ENCODE measurements at regions not wholly inside any gene's neighbourhood (a gene's known extent, or its start where the extent isn't known, plus 50 kb on each side); places are given as distances from the start of the nearest gene placed in this dataset.

- Histone ChIP-seq H3K9ac (ENCODE audit: low read depth, low read length, poor library complexity) (no peak overlapping the region), H2AK5ac (ENCODE audit: low read depth, low read length) (no peak overlapping the region), H3K4me2 (ENCODE audit: insufficient read depth, low read length, poor library complexity, severe bottlenecking) (no peak overlapping the region), H3K23ac (ENCODE audit: low read depth, low read length, poor library complexity) (no peak overlapping the region), H3K18ac (ENCODE audit: low read length) (no peak overlapping the region), H3K79me1 (ENCODE audit: low read depth, low read length) (no peaks in the 10 kb centered on the region), H2BK120ac (ENCODE audit: low read depth, low read length) (no peak overlapping the region), H3K27ac (replicated peaks; ENCODE audit: low read length) (no peak overlapping the region), H3K9me3 (replicated peaks in 1 of 2; ENCODE audit: control insufficient read depth in 2 of 2, insufficient read depth in 1 of 2, low read depth in 1 of 2, low read length in 2 of 2) (peaks cover 0 to 3% of the 10 kb centered on the region in 2 donors), H2BK15ac (ENCODE audit: low read length) (no peak overlapping the region), H3K14ac (ENCODE audit: low read length) (no peak overlapping the region), H4K91ac (ENCODE audit: low read depth, low read length, poor library complexity) (no peak overlapping the region), H3K4me1 (ENCODE audit: control insufficient read depth in 2 of 2, insufficient read depth in 1 of 2, low read depth in 1 of 2, low read length in 2 of 2) (peaks cover 0 to 2% of the 10 kb centered on the region in 2 donors), H3K4ac (ENCODE audit: low read length) (no peak overlapping the region), H3K4me3 (ENCODE audit: low read length in 2 of 2) (no peak overlapping the region), H2AFZ (ENCODE audit: low read length) (no peak overlapping the region), H3K36me3 (replicated peaks in 1 of 2; ENCODE audit: control insufficient read depth in 2 of 2, insufficient read depth in 2 of 2, low read length in 2 of 2) (no peaks in the 10 kb centered on the region), H2BK12ac (ENCODE audit: low read length) (no peak overlapping the region), H4K8ac (ENCODE audit: low read depth, low read length) (no peak overlapping the region), H2BK5ac (ENCODE audit: low read length) (no peak overlapping the region), H3K27me3 (ENCODE audit: control insufficient read depth in 3 of 3, insufficient read depth in 3 of 3, low read depth in 1 of 3, low read length in 3 of 3) (peaks cover 0 to 2% (median 0%) of the 10 kb centered on the region in 3 experiments)
- DNase-seq (ENCODE audit: low spot score): no peak
- WGBS, 2 donors (ENCODE audit: extremely low coverage in 2 of 2, insufficient read length in 2 of 2, insufficient replicate concordance in 1 of 2): no CpG with 5 or more reads among the region's 3 CpGs
These were observed 219.0 kb upstream of the EDIL3 start for GRCh38 chr5:84603568-84604185.

DNA sequence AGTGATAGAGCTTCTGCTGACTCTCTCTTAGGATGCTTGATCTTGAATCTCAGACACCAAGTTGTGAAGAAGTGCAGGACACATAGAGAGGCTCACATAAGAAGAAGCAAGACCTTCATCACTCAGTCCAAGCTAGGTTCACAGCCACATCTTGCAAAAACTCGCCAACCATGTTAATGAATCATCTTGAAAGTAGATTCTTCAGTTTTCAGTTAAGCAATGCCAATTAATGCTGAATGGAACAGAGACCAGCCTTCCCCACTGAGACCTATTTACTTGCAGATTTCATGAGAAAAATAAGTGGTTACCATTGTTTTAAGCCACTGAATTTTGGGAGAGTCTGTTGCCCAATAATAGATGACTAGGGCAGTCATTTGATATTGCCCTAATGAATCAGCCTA is 217.7 kb upstream of the EDIL3 start:
- Histone ChIP-seq H3K27ac (replicated peaks; ENCODE audit: low read length) (no peak overlapping the region), H3K23ac (ENCODE audit: low read depth, low read length, poor library complexity) (no peak overlapping the region), H3K4me1 (ENCODE audit: control insufficient read depth in 2 of 2, insufficient read depth in 1 of 2, low read depth in 1 of 2, low read length in 2 of 2) (peaks cover 0 to 2% of the 10 kb centered on the region in 2 donors), H2BK5ac (ENCODE audit: low read length) (no peak overlapping the region), H3K36me3 (replicated peaks in 1 of 2; ENCODE audit: control insufficient read depth in 2 of 2, insufficient read depth in 2 of 2, low read length in 2 of 2) (no peaks in the 10 kb centered on the region), H2AK5ac (ENCODE audit: low read depth, low read length) (no peak overlapping the region), H2AFZ (ENCODE audit: low read length) (no peak overlapping the region), H2BK120ac (ENCODE audit: low read depth, low read length) (no peak overlapping the region), H3K14ac (ENCODE audit: low read length) (no peak overlapping the region), H3K79me1 (ENCODE audit: low read depth, low read length) (no peaks in the 10 kb centered on the region), H4K91ac (ENCODE audit: low read depth, low read length, poor library complexity) (no peak overlapping the region), H3K18ac (ENCODE audit: low read length) (no peak overlapping the region), H3K4ac (ENCODE audit: low read length) (no peak overlapping the region), H2BK12ac (ENCODE audit: low read length) (no peak overlapping the region), H3K4me2 (ENCODE audit: insufficient read depth, low read length, poor library complexity, severe bottlenecking) (no peak overlapping the region), H3K27me3 (ENCODE audit: control insufficient read depth in 3 of 3, insufficient read depth in 3 of 3, low read depth in 1 of 3, low read length in 3 of 3) (peaks cover 0 to 2% (median 0%) of the 10 kb centered on the region in 3 experiments), H3K9ac (ENCODE audit: low read depth, low read length, poor library complexity) (no peak overlapping the region), H3K9me3 (replicated peaks in 1 of 2; ENCODE audit: control insufficient read depth in 2 of 2, insufficient read depth in 1 of 2, low read depth in 1 of 2, low read length in 2 of 2) (peaks cover 0 to 3% of the 10 kb centered on the region in 2 donors), H3K4me3 (ENCODE audit: low read length in 2 of 2) (no peak overlapping the region), H2BK15ac (ENCODE audit: low read length) (no peak overlapping the region), H4K8ac (ENCODE audit: low read depth, low read length) (no peak overlapping the region)
- DNase-seq (ENCODE audit: low spot score): no peak
- WGBS, 2 donors (ENCODE audit: extremely low coverage in 2 of 2, insufficient read length in 2 of 2, insufficient replicate concordance in 1 of 2): no CpG with 5 or more reads among the region's 1 CpG

- H3K36me3 ChIP-seq (replicated peaks in 1 of 2; ENCODE audit: control insufficient read depth in 2 of 2, insufficient read depth in 2 of 2, low read length in 2 of 2): no peaks in the 10 kb centered on the region
- H3K4ac ChIP-seq (ENCODE audit: low read length): no peak overlapping the region
- H3K4me2 ChIP-seq (ENCODE audit: insufficient read depth, low read length, poor library complexity, severe bottlenecking): no peak overlapping the region
- no peak overlapping the region for H2BK120ac ChIP-seq (ENCODE audit: low read depth, low read length)
- H3K79me1 ChIP-seq (ENCODE audit: low read depth, low read length): no peaks in the 10 kb centered on the region
- peaks cover 0 to 2% of the 10 kb centered on the region in 2 donors for H3K4me1 ChIP-seq (ENCODE audit: control insufficient read depth in 2 of 2, insufficient read depth in 1 of 2, low read depth in 1 of 2, low read length in 2 of 2)
- no CpG with 5 or more reads among the region's 3 CpGs for WGBS, 2 donors (ENCODE audit: extremely low coverage in 2 of 2, insufficient read length in 2 of 2, insufficient replicate concordance in 1 of 2)
- peak overlapping the region; percentile 35 for H2AFZ ChIP-seq (ENCODE audit: low read length)
- no peak overlapping the region for H3K9ac ChIP-seq (ENCODE audit: low read depth, low read length, poor library complexity)
- no peak overlapping the region for H2BK5ac ChIP-seq (ENCODE audit: low read length)
- H4K8ac ChIP-seq (ENCODE audit: low read depth, low read length): no peak overlapping the region
- H3K27ac ChIP-seq (replicated peaks; ENCODE audit: low read length): no peak overlapping the region
- H3K14ac ChIP-seq (ENCODE audit: low read length): no peak overlapping the region
- peaks cover 0 to 3% of the 10 kb centered on the region in 2 donors for H3K9me3 ChIP-seq (replicated peaks in 1 of 2; ENCODE audit: control insufficient read depth in 2 of 2, insufficient read depth in 1 of 2, low read depth in 1 of 2, low read length in 2 of 2)
- no peak overlapping the region for H2BK12ac ChIP-seq (ENCODE audit: low read length)
- H2AK5ac ChIP-seq (ENCODE audit: low read depth, low read length): no peak overlapping the region
- H3K27me3 ChIP-seq (ENCODE audit: control insufficient read depth in 3 of 3, insufficient read depth in 3 of 3, low read depth in 1 of 3, low read length in 3 of 3): peaks cover 0 to 2% (median 0%) of the 10 kb centered on the region in 3 experiments
- H2BK15ac ChIP-seq (ENCODE audit: low read length): no peak overlapping the region
- no peak overlapping the region for H3K4me3 ChIP-seq (ENCODE audit: low read length in 2 of 2)
- no peak for DNase-seq (ENCODE audit: low spot score)
- no peak overlapping the region for H3K23ac ChIP-seq (ENCODE audit: low read depth, low read length, poor library complexity)
- H4K91ac ChIP-seq (ENCODE audit: low read depth, low read length, poor library complexity): no peak overlapping the region
- H3K18ac ChIP-seq (ENCODE audit: low read length): no peak overlapping the region
These were observed 215.3 kb upstream of the EDIL3 start for GRCh38 chr5:84599964-84600363.

DNA sequence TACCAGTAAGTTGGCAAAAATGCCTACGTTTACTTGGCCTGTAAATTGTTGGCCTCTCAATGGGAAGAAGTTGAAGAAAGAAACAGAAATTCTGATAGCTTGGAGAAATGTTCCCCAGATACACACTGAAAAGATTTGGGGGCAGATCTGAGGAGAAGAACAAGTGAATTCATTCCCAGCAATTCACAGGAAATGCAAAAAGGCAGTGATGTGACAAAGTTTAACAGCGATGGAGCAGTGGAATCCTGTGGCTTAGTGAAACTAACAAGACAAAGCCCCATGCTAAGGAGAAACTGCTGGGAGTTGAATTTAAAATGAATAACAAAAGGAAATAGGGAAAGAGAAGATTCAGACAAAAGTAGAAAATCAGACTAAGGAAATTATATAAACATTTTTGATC is 213.2 kb upstream of the EDIL3 start:
- Histone ChIP-seq H3K9ac (ENCODE audit: low read depth, low read length, poor library complexity) (no peak overlapping the region), H4K91ac (ENCODE audit: low read depth, low read length, poor library complexity) (no peak overlapping the region), H3K27me3 (ENCODE audit: control insufficient read depth in 3 of 3, insufficient read depth in 3 of 3, low read depth in 1 of 3, low read length in 3 of 3) (peaks cover 0 to 2% (median 0%) of the 10 kb centered on the region in 3 experiments), H2BK15ac (ENCODE audit: low read length) (no peak overlapping the region), H3K14ac (ENCODE audit: low read length) (no peak overlapping the region), H2BK5ac (ENCODE audit: low read length) (no peak overlapping the region), H3K27ac (replicated peaks; ENCODE audit: low read length) (no peak overlapping the region), H2BK12ac (ENCODE audit: low read length) (no peak overlapping the region), H3K4me1 (ENCODE audit: control insufficient read depth in 2 of 2, insufficient read depth in 1 of 2, low read depth in 1 of 2, low read length in 2 of 2) (peaks cover 0 to 2% of the 10 kb centered on the region in 2 donors), H3K79me1 (ENCODE audit: low read depth, low read length) (no peaks in the 10 kb centered on the region), H3K23ac (ENCODE audit: low read depth, low read length, poor library complexity) (no peak overlapping the region), H3K4me2 (ENCODE audit: insufficient read depth, low read length, poor library complexity, severe bottlenecking) (no peak overlapping the region), H2AK5ac (ENCODE audit: low read depth, low read length) (no peak overlapping the region), H4K8ac (ENCODE audit: low read depth, low read length) (no peak overlapping the region), H2AFZ (ENCODE audit: low read length) (peak overlapping the region; percentile 75), H3K18ac (ENCODE audit: low read length) (no peak overlapping the region), H3K4me3 (ENCODE audit: low read length in 2 of 2) (no peak overlapping the region), H3K4ac (ENCODE audit: low read length) (no peak overlapping the region), H2BK120ac (ENCODE audit: low read depth, low read length) (no peak overlapping the region), H3K36me3 (replicated peaks in 1 of 2; ENCODE audit: control insufficient read depth in 2 of 2, insufficient read depth in 2 of 2, low read length in 2 of 2) (no peaks in the 10 kb centered on the region), H3K9me3 (replicated peaks in 1 of 2; ENCODE audit: control insufficient read depth in 2 of 2, insufficient read depth in 1 of 2, low read depth in 1 of 2, low read length in 2 of 2) (peaks cover 0 to 3% of the 10 kb centered on the region in 2 donors)
- DNase-seq (ENCODE audit: low spot score): no peak
- no CpG with 5 or more reads among the region's 2 CpGs for WGBS, 2 donors (ENCODE audit: extremely low coverage in 2 of 2, insufficient read length in 2 of 2, insufficient replicate concordance in 1 of 2)
